IgD-negative memory B cell (primary cell): ENCODE measurements at regions not wholly inside any gene's neighbourhood (a gene's known extent, or its start where the extent isn't known, plus 50 kb on each side); places are given as distances from the start of the nearest gene placed in this dataset.

Source experiments
- H3K27ac Mint-ChIP-seq, 3 donors: one replicate each; pipeline ENCODE4 v1.8.0; 2020 to 2022; ENCODE audit warnings: mild to moderate bottlenecking in 3 of 3, mixed read lengths in 3 of 3, moderate library complexity in 1 of 3
- H3K27me3 Mint-ChIP-seq: one replicate; pipeline ENCODE4 v1.8.0; 2021; ENCODE audit warnings: mixed read lengths
- H3K36me3 Mint-ChIP-seq: one replicate; pipeline ENCODE4 v1.8.0; 2020; ENCODE audit warnings: mild to moderate bottlenecking, mixed read lengths
- H3K4me1 Mint-ChIP-seq, 3 donors: one replicate each; pipeline ENCODE4 v1.8.0; 2020 to 2022; ENCODE audit warnings: mixed read lengths in 3 of 3, mild to moderate bottlenecking in 1 of 3
- H3K4me3 Mint-ChIP-seq, 4 donors: one replicate each; pipeline ENCODE4 v1.8.0; 2020 to 2022; ENCODE audit warnings: mild to moderate bottlenecking in 4 of 4, mixed read lengths in 4 of 4, moderate library complexity in 3 of 4
- H3K9me3 Mint-ChIP-seq, 3 donors: one replicate each; pipeline ENCODE4 v1.8.0; 2020 to 2021; ENCODE audit warnings: mixed read lengths in 3 of 3, mild to moderate bottlenecking in 1 of 3

GRCh38 chrX:139085404-139085803 lies 373.9 kb upstream of the FGF13 start:
- Mint-ChIP-seq H3K36me3 (no peaks in the 10 kb centered on the region), H3K4me1 (peaks cover 0 to 1% (median 0%) of the 10 kb centered on the region in 3 donors), H3K4me3 (no peak overlapping the region), H3K9me3 (no peaks in the 10 kb centered on the region), H3K27ac (no peak overlapping the region), H3K27me3 (no peaks in the 10 kb centered on the region)

- H3K4me3 Mint-ChIP-seq: no peak overlapping the region
- H3K36me3 Mint-ChIP-seq: no peaks in the 10 kb centered on the region
- H3K27me3 Mint-ChIP-seq: no peaks in the 10 kb centered on the region
- no peaks in the 10 kb centered on the region for H3K9me3 Mint-ChIP-seq
- H3K4me1 Mint-ChIP-seq: no peaks in the 10 kb centered on the region
- no peak overlapping the region for H3K27ac Mint-ChIP-seq
Observed at GRCh38 chrX:139083191-139083590, 371.7 kb upstream of the FGF13 start.

- Mint-ChIP-seq H3K27me3 (no peaks in the 10 kb centered on the region), H3K36me3 (no peaks in the 10 kb centered on the region), H3K9me3 (no peaks in the 10 kb centered on the region), H3K27ac (no peak overlapping the region), H3K4me1 (no peaks in the 10 kb centered on the region), H3K4me3 (no peak overlapping the region)
Observed at GRCh38 chrX:139081965-139082364, 370.4 kb upstream of the FGF13 start.

GRCh38 chrX:139079789-139080188 lies 368.3 kb upstream of the FGF13 start:
- H3K27me3 Mint-ChIP-seq: no peaks in the 10 kb centered on the region
- H3K4me1 Mint-ChIP-seq: no peaks in the 10 kb centered on the region
- no peaks in the 10 kb centered on the region for H3K36me3 Mint-ChIP-seq
- H3K4me3 Mint-ChIP-seq: no peak overlapping the region
- no peak overlapping the region for H3K27ac Mint-ChIP-seq
- no peaks in the 10 kb centered on the region for H3K9me3 Mint-ChIP-seq

GRCh38 chrX:139078761-139079280 lies 367.3 kb upstream of the FGF13 start:
- Mint-ChIP-seq H3K27ac (no peak overlapping the region), H3K36me3 (no peaks in the 10 kb centered on the region), H3K4me1 (no peaks in the 10 kb centered on the region), H3K9me3 (no peaks in the 10 kb centered on the region), H3K4me3 (no peak overlapping the region), H3K27me3 (no peaks in the 10 kb centered on the region)

- Mint-ChIP-seq H3K36me3 (no peaks in the 10 kb centered on the region), H3K27ac (no peak overlapping the region), H3K4me1 (no peaks in the 10 kb centered on the region), H3K27me3 (no peaks in the 10 kb centered on the region), H3K9me3 (no peaks in the 10 kb centered on the region), H3K4me3 (no peak overlapping the region)
Observed at GRCh38 chrX:139078342-139078741, 366.8 kb upstream of the FGF13 start.

- H3K4me1 Mint-ChIP-seq: no peaks in the 10 kb centered on the region
- no peak overlapping the region for H3K27ac Mint-ChIP-seq
- no peaks in the 10 kb centered on the region for H3K9me3 Mint-ChIP-seq
- no peaks in the 10 kb centered on the region for H3K36me3 Mint-ChIP-seq
- H3K27me3 Mint-ChIP-seq: no peaks in the 10 kb centered on the region
- no peak overlapping the region for H3K4me3 Mint-ChIP-seq
Observed at GRCh38 chrX:139077281-139078250, 366.0 kb upstream of the FGF13 start.

- no peak overlapping the region for H3K27ac Mint-ChIP-seq
- no peaks in the 10 kb centered on the region for H3K36me3 Mint-ChIP-seq
- H3K4me3 Mint-ChIP-seq: no peak overlapping the region
- no peaks in the 10 kb centered on the region for H3K4me1 Mint-ChIP-seq
- H3K9me3 Mint-ChIP-seq: peaks cover 0 to 9% (median 6%) of the 10 kb centered on the region in 3 donors
- no peaks in the 10 kb centered on the region for H3K27me3 Mint-ChIP-seq
Observed at GRCh38 chrX:139063364-139063763, 351.8 kb upstream of the FGF13 start.

GRCh38 chrX:139058831-139059495 lies 347.4 kb upstream of the FGF13 start:
- H3K27ac Mint-ChIP-seq: no peak overlapping the region
- no peak overlapping the region for H3K4me3 Mint-ChIP-seq
- H3K36me3 Mint-ChIP-seq: no peaks in the 10 kb centered on the region
- H3K9me3 Mint-ChIP-seq: peaks cover 0 to 6% (median 5%) of the 10 kb centered on the region in 3 donors
- no peaks in the 10 kb centered on the region for H3K27me3 Mint-ChIP-seq
- H3K4me1 Mint-ChIP-seq: no peaks in the 10 kb centered on the region

- Mint-ChIP-seq H3K36me3 (no peaks in the 10 kb centered on the region), H3K9me3 (peaks cover 0 to 7% (median 5%) of the 10 kb centered on the region in 3 donors), H3K4me1 (no peaks in the 10 kb centered on the region), H3K27me3 (no peaks in the 10 kb centered on the region), H3K4me3 (no peak overlapping the region), H3K27ac (no peak overlapping the region)
Observed at GRCh38 chrX:139052461-139052860, 340.9 kb upstream of the FGF13 start.

- H3K4me3 Mint-ChIP-seq: no peak overlapping the region
- no peaks in the 10 kb centered on the region for H3K4me1 Mint-ChIP-seq
- no peaks in the 10 kb centered on the region for H3K36me3 Mint-ChIP-seq
- peaks cover 2 to 10% (median 7%) of the 10 kb centered on the region in 3 donors for H3K9me3 Mint-ChIP-seq
- no peak overlapping the region for H3K27ac Mint-ChIP-seq
- H3K27me3 Mint-ChIP-seq: no peaks in the 10 kb centered on the region
Observed at GRCh38 chrX:139049465-139049864, 337.9 kb upstream of the FGF13 start.

GRCh38 chrX:139044680-139045079 lies 333.2 kb upstream of the FGF13 start:
- Mint-ChIP-seq H3K4me1 (no peaks in the 10 kb centered on the region), H3K27me3 (no peaks in the 10 kb centered on the region), H3K36me3 (no peaks in the 10 kb centered on the region), H3K9me3 (peaks cover 0 to 9% (median 2%) of the 10 kb centered on the region in 3 donors), H3K27ac (no peak overlapping the region), H3K4me3 (no peak overlapping the region)

- Mint-ChIP-seq H3K9me3 (peaks cover 0 to 3% (median 0%) of the 10 kb centered on the region in 3 donors), H3K27me3 (no peaks in the 10 kb centered on the region), H3K27ac (no peak overlapping the region), H3K36me3 (no peaks in the 10 kb centered on the region), H3K4me1 (no peaks in the 10 kb centered on the region), H3K4me3 (no peak overlapping the region)
Observed at GRCh38 chrX:139039041-139039440, 327.5 kb upstream of the FGF13 start.

- Mint-ChIP-seq H3K27ac (no peak overlapping the region), H3K9me3 (peaks cover 0 to 2% (median 0%) of the 10 kb centered on the region in 3 donors), H3K4me1 (no peaks in the 10 kb centered on the region), H3K4me3 (no peak overlapping the region), H3K36me3 (peaks cover 1% of the 10 kb centered on the region), H3K27me3 (no peaks in the 10 kb centered on the region)
Observed at GRCh38 chrX:139026811-139027210, 315.3 kb upstream of the FGF13 start.

GRCh38 chrX:139026406-139026805 lies 314.9 kb upstream of the FGF13 start:
- no peak overlapping the region for H3K27ac Mint-ChIP-seq
- H3K4me1 Mint-ChIP-seq: no peaks in the 10 kb centered on the region
- H3K4me3 Mint-ChIP-seq: no peak overlapping the region
- peaks cover 0 to 2% (median 0%) of the 10 kb centered on the region in 3 donors for H3K9me3 Mint-ChIP-seq
- peaks cover 1% of the 10 kb centered on the region for H3K36me3 Mint-ChIP-seq
- H3K27me3 Mint-ChIP-seq: no peaks in the 10 kb centered on the region
